GM23338 (cell line): ENCODE measurements at regions not wholly inside any gene's neighbourhood (a gene's known extent, or its start where the extent isn't known, plus 50 kb on each side); places are given as distances from the start of the nearest gene placed in this dataset.

Experiments used
- CREB1 ChIP-seq: fragments of 250-450 bp; sonication (Bioruptor Pico); IDR thresholded peaks from 2 replicates; pipeline ENCODE4 v1.5.0; 2020; ENCODE audit warnings: low read depth, mild to moderate bottlenecking, moderate library complexity
- CTCF ChIP-seq, 2 experiments: fragments of 200-600 bp in 1 of 2; sonication (generic) in 1 of 2; conservative IDR thresholded peaks; 2 replicates each; pipeline versions ENCODE4 v1.5.1 to v1.6.1; 2016 to 2017; ENCODE audit warnings: antibody characterized with exemption in 2 of 2, low read depth in 2 of 2, mild to moderate bottlenecking in 2 of 2, moderate library complexity in 1 of 2
- POLR2AphosphoS5 ChIP-seq: IDR thresholded peaks from 2 replicates; pipeline ENCODE4 v1.6.1; 2016; ENCODE audit warnings: antibody characterized with exemption, low read depth

GRCh38 chr3:79886204-79886603, 118.4 kb upstream of the ROBO1 start:
- TF ChIP-seq CREB1 (CRISPR knock-in tag) (no peak), CTCF (conservative IDR thresholded peaks at IDR 0.05; ENCODE audit: low read depth in 2 of 2) (no peak), POLR2AphosphoS5 (no peak)
